Gastrocnemius medialis (tissue), 4 donors: ENCODE measurements at regions not wholly inside any gene's neighbourhood (a gene's known extent, or its start where the extent isn't known, plus 50 kb on each side); places are given as distances from the start of the nearest gene placed in this dataset.

ENCODE experiments used
- ATAC-seq, 2 donors: fragments of 150-250 bp; one replicate each; pipeline ENCODE4 v1.9.1; 2016
- DNase-seq, 2 donors: peaks; one replicate each; pipeline ENCODE4 v3.0.0-alpha.2; 2019
- H3K27ac ChIP-seq, 4 donors: fragments of 200-600 bp; sonication (generic); 1 replicate in 1 of 4; 2 replicates in 3 of 4; pipeline ENCODE4 v1.5.1; 2016 to 2018; ENCODE audit warnings: mild to moderate bottlenecking in 2 of 4, moderate library complexity in 1 of 4
- H3K27me3 ChIP-seq, 3 donors: fragments of 200-600 bp; sonication (generic) in 2 of 3; 1 replicate in 1 of 3; 2 replicates in 2 of 3; pipeline versions ENCODE4 v1.5.1 to v1.6.0; 2016 to 2019; ENCODE audit warnings: mild to moderate bottlenecking in 1 of 3, moderate library complexity in 1 of 3
- H3K36me3 ChIP-seq, 2 donors: fragments of 200-600 bp; sonication (generic) in 1 of 2; one replicate each; pipeline ENCODE4 v1.5.1; 2017 to 2018
- H3K4me1 ChIP-seq, 2 donors: fragments of 200-600 bp; sonication (generic) in 1 of 2; one replicate each; pipeline ENCODE4 v1.5.1; 2016 to 2017; ENCODE audit warnings: mild to moderate bottlenecking in 2 of 2
- H3K4me3 ChIP-seq, 4 donors: fragments of 200-600 bp; sonication (generic) in 3 of 4; 1 replicate in 1 of 4; 2 replicates in 3 of 4; pipeline ENCODE4 v1.5.1; 2016 to 2019; ENCODE audit warnings: mild to moderate bottlenecking in 2 of 4
- H3K9me3 ChIP-seq, 3 donors: fragments of 200-600 bp; sonication (generic) in 2 of 3; 1 replicate in 1 of 3; 2 replicates in 2 of 3; pipeline ENCODE4 v1.5.1; 2016 to 2019
- CTCF ChIP-seq, 5 experiments: fragments of 450-650 bp in 3 of 5; fragments of 200-600 bp in 2 of 5; sonication (generic) in 2 of 5; IDR thresholded peaks in 4 of 5; conservative IDR thresholded peaks in 1 of 5; 1 replicate in 4 of 5; 2 replicates in 1 of 5; pipeline ENCODE4 v1.5.1; 2016 to 2019; ENCODE audit warnings: antibody characterized with exemption in 5 of 5, mild to moderate bottlenecking in 3 of 5, moderate library complexity in 3 of 5
- POLR2A ChIP-seq, 2 donors: fragments of 450-650 bp; IDR thresholded peaks; one replicate each; pipeline ENCODE4 v1.6.1; 2017; ENCODE audit warnings: antibody characterized with exemption in 2 of 2, mild to moderate bottlenecking in 2 of 2, moderate library complexity in 2 of 2
- in situ Hi-C, 4 donors: fragments of 200-750 bp; cut with MboI; loops; one replicate each; pipeline versions ENCODE4 v1.15.0 to v1.8.0; 2017; ENCODE audit warnings: low sequenced_read_pairs in 4 of 4
- intact Hi-C: fragments of 100-400 bp; cut with DNase I; formaldehyde crosslinking; loops from one replicate; pipeline ENCODE4 v1.15.1; 2023; ENCODE audit warnings: low total_unique reads

GRCh38 chr3:99066863-99067262, 165.4 kb upstream of the DCBLD2 start:
- intact Hi-C loops (no loop called here), in situ Hi-C loops (no loop called here)
- no peaks in the 10 kb centered on the region for H3K9me3 ChIP-seq
- no peaks in the 10 kb centered on the region for H3K27me3 ChIP-seq
- ATAC-seq (no peak), DNase-seq (no peak)
- no peak overlapping the region for H3K27ac ChIP-seq
- no peaks in the 10 kb centered on the region for H3K36me3 ChIP-seq
- TF ChIP-seq CTCF (IDR thresholded peaks at IDR 0.05 in 4 of 5, conservative IDR thresholded peaks at IDR 0.05 in 1 of 5) (no peak), POLR2A (IDR thresholded peaks at IDR 0.05) (no peak)
- no peaks in the 10 kb centered on the region for H3K4me1 ChIP-seq
- no peak overlapping the region for H3K4me3 ChIP-seq

- TF ChIP-seq POLR2A (IDR thresholded peaks at IDR 0.05) (no peak), CTCF (IDR thresholded peaks at IDR 0.05 in 4 of 5, conservative IDR thresholded peaks at IDR 0.05 in 1 of 5) (no peak)
- intact Hi-C loops (no loop called here), in situ Hi-C loops (loop anchor here in 1 of 4 donors (25.0 kb wide), 1 partner anchor 713 kb away; no protein-coding TSS in a partner anchor)
- no peak overlapping the region for H3K27ac ChIP-seq
- no peaks in the 10 kb centered on the region for H3K9me3 ChIP-seq
- H3K4me1 ChIP-seq = no peaks in the 10 kb centered on the region
- H3K36me3 ChIP-seq = no peaks in the 10 kb centered on the region
- DNase-seq = no peak
- H3K4me3 ChIP-seq = no peak overlapping the region
- no peak for ATAC-seq
- H3K27me3 ChIP-seq = no peaks in the 10 kb centered on the region
Observed at GRCh38 chr3:99049164-99049563, 147.7 kb upstream of the DCBLD2 start.

GRCh38 chr3:99041747-99042146, 140.3 kb upstream of the DCBLD2 start:
- no peak for ATAC-seq

GRCh38 chr3:99031778-99032177, 130.3 kb upstream of the DCBLD2 start:
- Histone ChIP-seq H3K4me3 (no peak overlapping the region), H3K36me3 (no peaks in the 10 kb centered on the region), H3K4me1 (no peaks in the 10 kb centered on the region), H3K9me3 (no peaks in the 10 kb centered on the region), H3K27ac (no peak overlapping the region), H3K27me3 (no peaks in the 10 kb centered on the region)
- DNase-seq (no peak), ATAC-seq (no peak)
- in situ Hi-C loops = loop anchor here in 1 of 4 donors (25.0 kb wide), 1 partner anchor 731 kb away; no protein-coding TSS in a partner anchor
- intact Hi-C loops = no loop called here
- TF ChIP-seq CTCF (IDR thresholded peaks at IDR 0.05 in 4 of 5, conservative IDR thresholded peaks at IDR 0.05 in 1 of 5) (no peak), POLR2A (IDR thresholded peaks at IDR 0.05) (no peak)

More at GRCh38 chr3:99041747-99042146, 140.3 kb upstream of the DCBLD2 start:
- no peak for TF ChIP-seq CTCF (IDR thresholded peaks at IDR 0.05 in 4 of 5, conservative IDR thresholded peaks at IDR 0.05 in 1 of 5)
- Histone ChIP-seq H3K36me3 (no peaks in the 10 kb centered on the region), H3K27me3 (no peaks in the 10 kb centered on the region), H3K4me3 (no peak overlapping the region), H3K4me1 (no peaks in the 10 kb centered on the region), H3K27ac (no peak overlapping the region), H3K9me3 (no peaks in the 10 kb centered on the region)
- in situ Hi-C loops = loop anchor here in 1 of 4 donors (25.0 kb wide), 1 partner anchor 721 kb away; no protein-coding TSS in a partner anchor
- intact Hi-C loops = no loop called here
- no peak for DNase-seq
